Gastroesophageal sphincter (tissue), 4 donors: ENCODE measurements at regions not wholly inside any gene's neighbourhood (a gene's known extent, or its start where the extent isn't known, plus 50 kb on each side); places are given as distances from the start of the nearest gene placed in this dataset.

Experiments used
- ATAC-seq: fragments of 150-250 bp; one replicate; pipeline ENCODE4 v1.9.1; 2016; ENCODE audit warnings: mild to moderate bottlenecking, moderate library complexity
- H3K27ac ChIP-seq, 4 donors: fragments of 200-600 bp; sonication (generic) in 3 of 4; 1 replicate in 3 of 4; 2 replicates in 1 of 4; pipeline ENCODE4 v1.5.1; 2016 to 2019
- H3K27me3 ChIP-seq: fragments of 200-600 bp; sonication (generic); one replicate; pipeline ENCODE4 v1.5.1; 2019
- H3K36me3 ChIP-seq, 2 donors: fragments of 200-600 bp; sonication (generic); one replicate each; pipeline ENCODE4 v1.5.1; 2019; ENCODE audit warnings: control low read depth in 1 of 2
- H3K4me1 ChIP-seq, 3 donors: fragments of 200-600 bp; sonication (generic); 1 replicate in 2 of 3; 2 replicates in 1 of 3; pipeline ENCODE4 v1.5.1; 2016 to 2019; ENCODE audit warnings: control low read depth in 2 of 3
- H3K4me3 ChIP-seq, 2 donors: fragments of 200-600 bp; sonication (generic); one replicate each; pipeline ENCODE4 v1.5.1; 2019; ENCODE audit warnings: mild to moderate bottlenecking in 1 of 2, moderate library complexity in 1 of 2
- H3K9me3 ChIP-seq, 3 donors: fragments of 200-600 bp; sonication (generic); one replicate each; pipeline ENCODE4 v1.5.1; 2017 to 2019; ENCODE audit warnings: control low read depth in 2 of 3
- CTCF ChIP-seq, 4 experiments: fragments of 200-600 bp in 2 of 4; fragments of 450-650 bp in 2 of 4; sonication (generic) in 1 of 4; IDR thresholded peaks; one replicate each; pipeline ENCODE4 v1.5.1; 2017 to 2019; ENCODE audit warnings: antibody characterized with exemption in 4 of 4, mild to moderate bottlenecking in 2 of 4, moderate library complexity in 2 of 4
- EP300 ChIP-seq: sonication (generic); formaldehyde crosslinking; IDR thresholded peaks from one replicate; pipeline ENCODE4 v1.6.1; 2017; ENCODE audit warnings: antibody characterized with exemption, mild to moderate bottlenecking
- POLR2A ChIP-seq, 2 donors: fragments of 450-650 bp; IDR thresholded peaks; one replicate each; pipeline ENCODE4 v1.6.1; 2017; ENCODE audit warnings: antibody characterized with exemption in 2 of 2, mild to moderate bottlenecking in 2 of 2, moderate library complexity in 1 of 2
- POLR2AphosphoS5 ChIP-seq: sonication (generic); formaldehyde crosslinking; IDR thresholded peaks from one replicate; pipeline ENCODE4 v1.6.1; 2017; ENCODE audit warnings: antibody characterized with exemption
- WGBS, 2 donors: methylation state at CpG; one replicate each; pipeline ENCODE4 v1.1.5; 2018; ENCODE audit warnings: low coverage in 1 of 2; 5-methylcytosine and 5-hydroxymethylcytosine counted together

GRCh38 chr20:60695226-60696000 is 556.6 kb upstream of the CDH4 start:
- no peak overlapping the region for H3K27ac ChIP-seq
- H3K4me3 ChIP-seq = no peak overlapping the region
- no peak for TF ChIP-seq POLR2A (IDR thresholded peaks at IDR 0.05)
- TF ChIP-seq CTCF (IDR thresholded peaks at IDR 0.05) = no peak
- no peak for TF ChIP-seq EP300
- TF ChIP-seq POLR2AphosphoS5 = no peak
- no peaks in the 10 kb centered on the region for H3K27me3 ChIP-seq
- no peak for ATAC-seq
- H3K36me3 ChIP-seq = no peaks in the 10 kb centered on the region
- H3K9me3 ChIP-seq = no peaks in the 10 kb centered on the region
- no peaks in the 10 kb centered on the region for H3K4me1 ChIP-seq
- 68 to 81% methylated on average over 3 to 4 of the region's 7 CpGs for WGBS, 2 donors

- H3K27ac ChIP-seq = no peak overlapping the region
- H3K9me3 ChIP-seq = no peaks in the 10 kb centered on the region
- no peak for ATAC-seq
- no peaks in the 10 kb centered on the region for H3K36me3 ChIP-seq
- TF ChIP-seq CTCF (IDR thresholded peaks at IDR 0.05) = no peak
- TF ChIP-seq EP300 = no peak
- TF ChIP-seq POLR2A (IDR thresholded peaks at IDR 0.05) = no peak
- TF ChIP-seq POLR2AphosphoS5 = no peak
- no peaks in the 10 kb centered on the region for H3K4me1 ChIP-seq
- H3K27me3 ChIP-seq = no peaks in the 10 kb centered on the region
- no peak overlapping the region for H3K4me3 ChIP-seq
- 83 to 100% methylated on average over 1 to 2 of the region's 2 CpGs for WGBS, 2 donors
Observed at GRCh38 chr20:60697252-60697651, 554.8 kb upstream of the CDH4 start.

GRCh38 chr20:60700728-60701127 is 551.3 kb upstream of the CDH4 start:
- Histone ChIP-seq H3K9me3 (no peaks in the 10 kb centered on the region), H3K27ac (no peak overlapping the region), H3K27me3 (peaks cover 1% of the 10 kb centered on the region), H3K4me1 (no peaks in the 10 kb centered on the region), H3K4me3 (no peak overlapping the region), H3K36me3 (no peaks in the 10 kb centered on the region)
- WGBS, 2 donors = 88 to 100% methylated on average over 1 to 2 of the region's 2 CpGs
- TF ChIP-seq EP300 = no peak
- TF ChIP-seq POLR2AphosphoS5 = no peak
- TF ChIP-seq CTCF (IDR thresholded peaks at IDR 0.05) = no peak
- TF ChIP-seq POLR2A (IDR thresholded peaks at IDR 0.05) = no peak
- no peak for ATAC-seq

GRCh38 chr20:60704147-60704546 is 547.9 kb upstream of the CDH4 start:
- no peak for ATAC-seq
- H3K36me3 ChIP-seq = no peaks in the 10 kb centered on the region
- H3K27ac ChIP-seq = no peak overlapping the region
- no peak for TF ChIP-seq EP300
- no peak for TF ChIP-seq POLR2A (IDR thresholded peaks at IDR 0.05)
- TF ChIP-seq POLR2AphosphoS5 = no peak
- TF ChIP-seq CTCF (IDR thresholded peaks at IDR 0.05) = no peak
- H3K4me3 ChIP-seq = no peak overlapping the region
- WGBS, 2 donors = 81 to 91% methylated on average over 2 of the region's 2 CpGs
- no peaks in the 10 kb centered on the region for H3K4me1 ChIP-seq
- peaks cover 15% of the 10 kb centered on the region for H3K27me3 ChIP-seq
- H3K9me3 ChIP-seq = no peaks in the 10 kb centered on the region

- Histone ChIP-seq H3K4me1 (no peaks in the 10 kb centered on the region), H3K36me3 (no peaks in the 10 kb centered on the region), H3K9me3 (no peaks in the 10 kb centered on the region), H3K4me3 (no peak overlapping the region), H3K27me3 (peaks cover 8% of the 10 kb centered on the region), H3K27ac (no peak overlapping the region)
- TF ChIP-seq CTCF (IDR thresholded peaks at IDR 0.05) (no peak), POLR2AphosphoS5 (no peak), EP300 (no peak), POLR2A (IDR thresholded peaks at IDR 0.05) (no peak)
- WGBS, 2 donors = 73 to 95% methylated on average over 2 of the region's 2 CpGs
- no peak for ATAC-seq
Observed at GRCh38 chr20:60713396-60713795, 538.7 kb upstream of the CDH4 start.
